NT2/D1 (cell line): ENCODE measurements at regions not wholly inside any gene's neighbourhood (a gene's known extent, or its start where the extent isn't known, plus 50 kb on each side); places are given as distances from the start of the nearest gene placed in this dataset.

Experiments
- DNase-seq: peaks from one replicate; pipeline ENCODE4 v3.0.0-alpha.2; 2011; ENCODE audit warnings: low read depth, low spot score
- H3K27me3 ChIP-seq: 2 replicates; pipeline ENCODE4 v1.6.0; 2011; ENCODE audit warnings: mild to moderate bottlenecking; ENCODE audit not compliant: insufficient read length, insufficient read depth
- H3K36me3 ChIP-seq: 2 replicates; pipeline ENCODE4 v1.6.1; 2011; ENCODE audit warnings: mild to moderate bottlenecking, low read length, mixed read lengths; ENCODE audit not compliant: insufficient read depth, insufficient read length
- H3K4me1 ChIP-seq: 2 replicates; pipeline ENCODE4 v1.5.1; 2011; ENCODE audit not compliant: insufficient read depth, insufficient read length
- H3K4me3 ChIP-seq: 2 replicates; pipeline ENCODE4 v1.5.1; 2011; ENCODE audit warnings: low read depth; ENCODE audit not compliant: insufficient read length
- H3K9ac ChIP-seq: 2 replicates; pipeline ENCODE4 v1.6.0; 2011; ENCODE audit warnings: low read depth; ENCODE audit not compliant: insufficient read length
- H3K9me3 ChIP-seq: 2 replicates; pipeline ENCODE4 v1.5.1; 2011; ENCODE audit warnings: mild to moderate bottlenecking, low read length; ENCODE audit not compliant: insufficient read depth
- SUZ12 ChIP-seq: IDR thresholded peaks from 2 replicates; pipeline ENCODE4 v1.6.1; 2011; ENCODE audit not compliant: insufficient read length, insufficient read depth; ENCODE audit errors: extremely low read depth
- YY1 ChIP-seq: IDR thresholded peaks from 2 replicates; pipeline ENCODE4 v1.6.1; 2011; ENCODE audit not compliant: insufficient read length, insufficient read depth
- ZNF274 ChIP-seq: IDR thresholded peaks from 2 replicates; pipeline ENCODE4 v1.6.1; 2011; ENCODE audit warnings: mild to moderate bottlenecking, low read depth, low read length

GRCh38 chr21:24418671-24419070, 1188.6 kb downstream of the MRPL39 start:
- TF ChIP-seq ZNF274 = no peak
- no peak overlapping the region for H3K4me3 ChIP-seq
- H3K27me3 ChIP-seq = no peaks in the 10 kb centered on the region
- H3K36me3 ChIP-seq = no peaks in the 10 kb centered on the region
- H3K9ac ChIP-seq = no peak overlapping the region
- no peak for DNase-seq
- H3K4me1 ChIP-seq = peaks cover under 1% of the 10 kb centered on the region
- H3K9me3 ChIP-seq = no peaks in the 10 kb centered on the region

GRCh38 chr21:24411429-24411828, 1195.9 kb downstream of the MRPL39 start:
- Histone ChIP-seq H3K4me3 (no peak overlapping the region), H3K9me3 (no peaks in the 10 kb centered on the region), H3K27me3 (no peaks in the 10 kb centered on the region), H3K36me3 (no peaks in the 10 kb centered on the region), H3K4me1 (no peaks in the 10 kb centered on the region), H3K9ac (no peak overlapping the region)
- TF ChIP-seq ZNF274 (no peak), SUZ12 (no peak), YY1 (no peak)
- no peak for DNase-seq

GRCh38 chr21:24403221-24403620, 1204.1 kb downstream of the MRPL39 start:
- Histone ChIP-seq H3K9me3 (no peaks in the 10 kb centered on the region), H3K4me1 (no peaks in the 10 kb centered on the region), H3K27me3 (no peaks in the 10 kb centered on the region), H3K36me3 (no peaks in the 10 kb centered on the region), H3K4me3 (no peak overlapping the region), H3K9ac (no peak overlapping the region)
- TF ChIP-seq YY1 (no peak), SUZ12 (no peak), ZNF274 (no peak)
- DNase-seq = no peak

- H3K36me3 ChIP-seq = no peaks in the 10 kb centered on the region
- H3K9ac ChIP-seq = no peak overlapping the region
- no peaks in the 10 kb centered on the region for H3K27me3 ChIP-seq
- H3K4me1 ChIP-seq = no peaks in the 10 kb centered on the region
- no peak overlapping the region for H3K4me3 ChIP-seq
- DNase-seq = no peak
- H3K9me3 ChIP-seq = no peaks in the 10 kb centered on the region
- no peak for TF ChIP-seq YY1
- no peak for TF ChIP-seq SUZ12
- TF ChIP-seq ZNF274 = no peak
Measured at GRCh38 chr21:24395320-24395923, 1211.9 kb downstream of the MRPL39 start.

GRCh38 chr21:24375201-24375600, 1232.1 kb downstream of the MRPL39 start:
- peaks cover 6% of the 10 kb centered on the region; the same call in 1 of the 2 replicates for H3K9me3 ChIP-seq
- H3K27me3 ChIP-seq = no peaks in the 10 kb centered on the region
- H3K4me1 ChIP-seq = no peaks in the 10 kb centered on the region
- H3K36me3 ChIP-seq = no peaks in the 10 kb centered on the region
- TF ChIP-seq ZNF274 (no peak), SUZ12 (no peak), YY1 (no peak)
- DNase-seq = no peak
- H3K9ac ChIP-seq = no peak overlapping the region
- no peak overlapping the region for H3K4me3 ChIP-seq

- Histone ChIP-seq H3K4me1 (no peaks in the 10 kb centered on the region), H3K9ac (no peak overlapping the region), H3K4me3 (no peak overlapping the region), H3K36me3 (no peaks in the 10 kb centered on the region), H3K9me3 (peaks cover 6% of the 10 kb centered on the region; the same call in 1 of the 2 replicates), H3K27me3 (no peaks in the 10 kb centered on the region)
- TF ChIP-seq ZNF274 (no peak), YY1 (no peak), SUZ12 (no peak)
- DNase-seq = no peak
Measured at GRCh38 chr21:24372506-24372905, 1234.8 kb downstream of the MRPL39 start.

- Histone ChIP-seq H3K27me3 (no peaks in the 10 kb centered on the region), H3K4me3 (no peak overlapping the region), H3K9me3 (0 out of 2 replicates have a peak, but pooled peaks cover 1% of the 10 kb centered on the region), H3K4me1 (no peaks in the 10 kb centered on the region), H3K36me3 (no peaks in the 10 kb centered on the region), H3K9ac (no peak overlapping the region)
- DNase-seq = no peak
- TF ChIP-seq ZNF274 = no peak
- TF ChIP-seq SUZ12 = no peak
- no peak for TF ChIP-seq YY1
Measured at GRCh38 chr21:24369746-24370145, 1237.5 kb downstream of the MRPL39 start.

- Histone ChIP-seq H3K36me3 (no peaks in the 10 kb centered on the region), H3K9me3 (no peaks in the 10 kb centered on the region), H3K4me3 (no peak overlapping the region), H3K9ac (no peak overlapping the region), H3K27me3 (no peaks in the 10 kb centered on the region), H3K4me1 (no peaks in the 10 kb centered on the region)
- DNase-seq = no peak
- no peak for TF ChIP-seq ZNF274
- TF ChIP-seq SUZ12 = no peak
- no peak for TF ChIP-seq YY1
Measured at GRCh38 chr21:24369278-24369677, 1238.0 kb downstream of the MRPL39 start.
